ENCODE measurements at regions not wholly inside any gene's neighbourhood (a gene's known extent, or its start where the extent isn't known, plus 50 kb on each side); places are given as distances from the start of the nearest gene placed in this dataset.

DNA sequence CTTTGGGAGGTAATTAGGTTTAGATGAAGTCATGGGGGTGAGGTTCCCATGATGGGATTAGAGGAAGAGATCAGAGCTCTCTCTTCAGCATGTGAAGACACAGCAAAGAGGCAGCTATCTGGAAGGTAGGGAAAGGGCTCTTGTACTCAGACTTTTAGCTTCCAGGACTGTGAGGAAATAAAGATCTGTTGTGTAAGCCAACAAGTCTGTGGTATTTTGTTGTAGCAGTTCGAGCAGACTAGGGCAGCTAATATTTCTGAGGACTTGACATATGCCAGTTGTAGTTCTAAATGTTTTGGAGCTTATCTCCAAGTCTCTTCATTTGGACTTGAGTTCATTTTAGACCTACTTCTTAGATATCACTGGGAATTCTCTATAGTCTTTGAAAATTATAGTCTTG is 137.3 kb upstream of the PDE5A start (continued):
- TF ChIP-seq, protein P1, sequence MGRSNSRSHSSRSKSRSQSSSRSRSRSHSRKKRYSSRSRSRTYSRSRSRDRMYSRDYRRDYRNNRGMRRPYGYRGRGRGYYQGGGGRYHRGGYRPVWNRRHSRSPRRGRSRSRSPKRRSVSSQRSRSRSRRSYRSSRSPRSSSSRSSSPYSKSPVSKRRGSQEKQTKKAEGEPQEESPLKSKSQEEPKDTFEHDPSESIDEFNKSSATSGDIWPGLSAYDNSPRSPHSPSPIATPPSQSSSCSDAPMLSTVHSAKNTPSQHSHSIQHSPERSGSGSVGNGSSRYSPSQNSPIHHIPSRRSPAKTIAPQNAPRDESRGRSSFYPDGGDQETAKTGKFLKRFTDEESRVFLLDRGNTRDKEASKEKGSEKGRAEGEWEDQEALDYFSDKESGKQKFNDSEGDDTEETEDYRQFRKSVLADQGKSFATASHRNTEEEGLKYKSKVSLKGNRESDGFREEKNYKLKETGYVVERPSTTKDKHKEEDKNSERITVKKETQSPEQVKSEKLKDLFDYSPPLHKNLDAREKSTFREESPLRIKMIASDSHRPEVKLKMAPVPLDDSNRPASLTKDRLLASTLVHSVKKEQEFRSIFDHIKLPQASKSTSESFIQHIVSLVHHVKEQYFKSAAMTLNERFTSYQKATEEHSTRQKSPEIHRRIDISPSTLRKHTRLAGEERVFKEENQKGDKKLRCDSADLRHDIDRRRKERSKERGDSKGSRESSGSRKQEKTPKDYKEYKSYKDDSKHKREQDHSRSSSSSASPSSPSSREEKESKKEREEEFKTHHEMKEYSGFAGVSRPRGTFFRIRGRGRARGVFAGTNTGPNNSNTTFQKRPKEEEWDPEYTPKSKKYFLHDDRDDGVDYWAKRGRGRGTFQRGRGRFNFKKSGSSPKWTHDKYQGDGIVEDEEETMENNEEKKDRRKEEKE (IDR thresholded peaks at IDR 0.05): no peak
- no peak for TF ChIP-seq SUZ12 (IDR thresholded peaks at IDR 0.05; ENCODE audit: unreplicated experiment)
- no peak for TF ChIP-seq GABPA (IDR thresholded peaks at IDR 0.05; ENCODE audit: low read depth)

DNA sequence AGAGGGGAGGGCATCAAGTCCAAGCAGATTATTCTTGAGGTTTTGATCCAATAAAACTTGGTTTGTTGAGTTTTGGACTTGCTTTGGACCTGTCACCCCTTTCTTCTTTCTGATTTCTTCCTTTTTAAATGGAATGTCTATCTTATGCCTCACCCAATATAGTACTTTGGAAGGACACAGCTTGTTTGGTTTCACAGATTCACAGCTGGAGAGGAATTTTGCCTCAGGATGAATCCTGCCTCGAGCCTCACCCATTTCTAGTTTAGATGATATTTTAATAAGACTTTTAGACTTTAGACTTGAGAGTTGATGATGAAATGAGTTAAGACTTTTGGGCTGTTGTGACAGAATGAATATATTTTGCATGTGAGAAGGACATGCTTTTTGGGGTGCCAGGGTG is 136.9 kb upstream of the PDE5A start:
- in situ Hi-C loops (cut with MboI): no loop called here
- no peak for DNase-seq (ENCODE audit: low read depth, low spot score)
- intact Hi-C loops (cut with micrococcal nuclease; ENCODE audit: unreplicated experiment): no loop called here
- no peak for ATAC-seq
- no peak overlapping the region for H3K9ac ChIP-seq (ENCODE audit: control insufficient read depth, insufficient read depth, low read length)
- TF ChIP-seq, protein P2, sequence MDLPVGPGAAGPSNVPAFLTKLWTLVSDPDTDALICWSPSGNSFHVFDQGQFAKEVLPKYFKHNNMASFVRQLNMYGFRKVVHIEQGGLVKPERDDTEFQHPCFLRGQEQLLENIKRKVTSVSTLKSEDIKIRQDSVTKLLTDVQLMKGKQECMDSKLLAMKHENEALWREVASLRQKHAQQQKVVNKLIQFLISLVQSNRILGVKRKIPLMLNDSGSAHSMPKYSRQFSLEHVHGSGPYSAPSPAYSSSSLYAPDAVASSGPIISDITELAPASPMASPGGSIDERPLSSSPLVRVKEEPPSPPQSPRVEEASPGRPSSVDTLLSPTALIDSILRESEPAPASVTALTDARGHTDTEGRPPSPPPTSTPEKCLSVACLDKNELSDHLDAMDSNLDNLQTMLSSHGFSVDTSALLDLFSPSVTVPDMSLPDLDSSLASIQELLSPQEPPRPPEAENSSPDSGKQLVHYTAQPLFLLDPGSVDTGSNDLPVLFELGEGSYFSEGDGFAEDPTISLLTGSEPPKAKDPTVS (IDR thresholded peaks at IDR 0.05; ENCODE audit: low read depth, low read length): no peak
- TF ChIP-seq MEF2A (IDR thresholded peaks at IDR 0.05; ENCODE audit: insufficient read depth, low read depth, low read length): no peak
- TF ChIP-seq WRNIP1 (IDR thresholded peaks at IDR 0.05; ENCODE audit: borderline replicate concordance, low read depth, low read length): no peak
- no peak for TF ChIP-seq SREBF1 (IDR thresholded peaks at IDR 0.05; ENCODE audit: low read length)
- no peak for TF ChIP-seq ASH2L (IDR thresholded peaks at IDR 0.05; ENCODE audit: borderline replicate concordance, low read depth)
- TF ChIP-seq, protein P3, sequence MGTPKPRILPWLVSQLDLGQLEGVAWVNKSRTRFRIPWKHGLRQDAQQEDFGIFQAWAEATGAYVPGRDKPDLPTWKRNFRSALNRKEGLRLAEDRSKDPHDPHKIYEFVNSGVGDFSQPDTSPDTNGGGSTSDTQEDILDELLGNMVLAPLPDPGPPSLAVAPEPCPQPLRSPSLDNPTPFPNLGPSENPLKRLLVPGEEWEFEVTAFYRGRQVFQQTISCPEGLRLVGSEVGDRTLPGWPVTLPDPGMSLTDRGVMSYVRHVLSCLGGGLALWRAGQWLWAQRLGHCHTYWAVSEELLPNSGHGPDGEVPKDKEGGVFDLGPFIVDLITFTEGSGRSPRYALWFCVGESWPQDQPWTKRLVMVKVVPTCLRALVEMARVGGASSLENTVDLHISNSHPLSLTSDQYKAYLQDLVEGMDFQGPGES (IDR thresholded peaks at IDR 0.05): no peak
- TF ChIP-seq FOXM1 (IDR thresholded peaks at IDR 0.05; ENCODE audit: low read depth, low read length): no peak
- no peak for TF ChIP-seq MXI1 (IDR thresholded peaks at IDR 0.05; ENCODE audit: low read depth, low read length)
- BruUV-seq (replicated peaks): no TSS peak
- FAIRE-seq: no peak
- POLR2A ChIA-PET: no interaction called here
- H2AFZ ChIP-seq (ENCODE audit: control insufficient read depth, low read depth, low read length): no peak overlapping the region
- no peaks in the 10 kb centered on the region for H3K36me3 ChIP-seq (ENCODE audit: control insufficient read depth in 2 of 2, insufficient read depth in 2 of 2, low read length in 1 of 2)
- CTCF ChIA-PET: no interaction called here
- no peak overlapping the region for H3K4me3 ChIP-seq
- SMC1A ChIA-PET (ENCODE audit: uncharacterized antibody, unreplicated experiment): interaction anchor here (1.4 kb wide), 1 partner anchor 10 kb away, joined by 4 read pairs; no protein-coding TSS in a partner anchor
- RAD21 ChIA-PET (ENCODE audit: unreplicated experiment): no interaction called here
- H3K79me2 ChIP-seq (ENCODE audit: control insufficient read depth, insufficient read depth, low read length): no peaks in the 10 kb centered on the region
- H3K9me3 ChIP-seq (replicated peaks; ENCODE audit: control insufficient read depth, insufficient read depth, low read length): no peaks in the 10 kb centered on the region
- no peaks in the 10 kb centered on the region for H3K27me3 ChIP-seq (replicated peaks in 1 of 2; ENCODE audit: control insufficient read depth in 2 of 2, insufficient read depth in 2 of 2, low read length in 1 of 2)
- H3K27ac ChIP-seq (ENCODE audit: control insufficient read depth, insufficient read depth): no peak overlapping the region
- H3K4me2 ChIP-seq (ENCODE audit: control insufficient read depth, insufficient read depth): no peak overlapping the region
- H4K20me1 ChIP-seq (ENCODE audit: control insufficient read depth, insufficient read depth): no peaks in the 10 kb centered on the region
- 0% methylated on average over 1 of the region's 1 CpG for WGBS (ENCODE audit: insufficient coverage, insufficient replicate concordance, low lambda C conversion rate, missing lambda C conversion rate)
- H3K4me1 ChIP-seq (ENCODE audit: control insufficient read depth, insufficient read depth, low read length): no peaks in the 10 kb centered on the region

All from GM12878 (cell line).